Adrenal gland (tissue), 9 donors: ENCODE measurements at regions not wholly inside any gene's neighbourhood (a gene's known extent, or its start where the extent isn't known, plus 50 kb on each side); places are given as distances from the start of the nearest gene placed in this dataset.
A peak's percentile ranks its signal among the peaks of the same experiment; 100 is the strongest.

Experiments used
- DNase-seq, 7 donors: peaks; one replicate each; pipeline ENCODE4 v3.0.0-alpha.2; 2019 to 2020
- H3K27ac ChIP-seq, 5 donors: fragments of 200-600 bp; sonication (generic) in 4 of 5; 1 replicate in 3 of 5; 2 replicates in 2 of 5; pipeline versions ENCODE4 v1.5.1 to v1.8.0; 2016 to 2020; ENCODE audit warnings: mild to moderate bottlenecking in 1 of 5
- H3K27me3 ChIP-seq: fragments of 200-600 bp; 2 replicates; pipeline ENCODE4 v1.8.0; 2021
- H3K36me3 ChIP-seq, 2 donors: fragments of 200-600 bp; replicated peaks in 1 of 2; 1 replicate in 1 of 2; 2 replicates in 1 of 2; pipeline versions ENCODE4 v1.5.1 to v1.8.0; 2018 to 2022
- H3K4me1 ChIP-seq, 2 donors: fragments of 200-600 bp; replicated peaks in 1 of 2; 1 replicate in 1 of 2; 2 replicates in 1 of 2; pipeline versions ENCODE4 v1.5.1 to v1.8.0; 2018 to 2021
- H3K4me3 ChIP-seq, 4 donors: fragments of 200-600 bp; sonication (generic) in 3 of 4; one replicate each; pipeline ENCODE4 v1.5.1; 2016 to 2018
- H3K9me3 ChIP-seq, 3 donors: fragments of 200-600 bp; sonication (generic) in 1 of 3; replicated peaks in 1 of 3; 1 replicate in 2 of 3; 2 replicates in 1 of 3; pipeline versions ENCODE4 v1.5.1 to v1.8.0; 2016 to 2021
- CTCF ChIP-seq, 6 experiments: fragments of 450-650 bp in 4 of 6; fragments of 200-600 bp in 2 of 6; sonication (generic) in 1 of 6; IDR thresholded peaks; 1 replicate in 5 of 6; 2 replicates in 1 of 6; pipeline versions ENCODE4 v1.5.1 to v1.8.0; 2016 to 2021; ENCODE audit warnings: antibody characterized with exemption in 6 of 6, mild to moderate bottlenecking in 2 of 6, moderate library complexity in 1 of 6
- POLR2A ChIP-seq, 2 donors: fragments of 450-650 bp; IDR thresholded peaks; one replicate each; pipeline ENCODE4 v1.6.1; 2017; ENCODE audit warnings: antibody characterized with exemption in 2 of 2, mild to moderate bottlenecking in 2 of 2, moderate library complexity in 1 of 2
- WGBS, 4 donors: extraction: QIAGEN DNeasy Blood & Tissue Kit in 2 of 4; methylation state at CpG; one replicate each; pipeline versions ENCODE4 v1.1.5 to v1.1.7; 2013 to 2017; 5-methylcytosine and 5-hydroxymethylcytosine counted together
- intact Hi-C, 2 donors: fragments of 100-400 bp; cut with DNase I; formaldehyde crosslinking; loops; one replicate each; pipeline versions ENCODE4 v1.14.1 to v1.15.0; 2022 to 2023
- donor health status: healthy with polysubstance abuse.
- donor health status: Bipolar disorder and iron deficiency.
- donor health status: DM: yes; HTN: yes; CAD: no.
- donor health status: DM: no; HTN: no; CAD: no.
- donor health status: DM: no; HTN: no; CAD: no.

- Histone ChIP-seq H3K27ac (no peak overlapping the region), H3K36me3 (no peaks in the 10 kb centered on the region), H3K9me3 (no peaks in the 10 kb centered on the region), H3K4me3 (no peak overlapping the region), H3K27me3 (peaks cover 4% of the 10 kb centered on the region), H3K4me1 (no peaks in the 10 kb centered on the region)
- peak in 1 of 7 donors; percentile 4 for DNase-seq
- intact Hi-C loops: no loop called here
- WGBS, 4 donors: 73 to 81% (median 79%) methylated on average over 20 to 27 of the region's 27 CpGs
- TF ChIP-seq POLR2A (IDR thresholded peaks at IDR 0.05): no peak
- no peak for TF ChIP-seq CTCF (IDR thresholded peaks at IDR 0.05)
Observed at GRCh38 chr14:101506926-101507835, 54.1 kb upstream of the DIO3 start.

- peak in 1 of 7 donors; percentile 0 for DNase-seq
- 85 to 97% (median 93%) methylated on average over 4 of the region's 4 CpGs for WGBS, 4 donors
Observed at GRCh38 chr14:101507836-101508150, 53.5 kb upstream of the DIO3 start.

GRCh38 chr14:101508196-101508947 lies 52.9 kb upstream of the DIO3 start:
- intact Hi-C loops: no loop called here
- peaks cover 4% of the 10 kb centered on the region for H3K27me3 ChIP-seq
- no peak overlapping the region for H3K4me3 ChIP-seq
- H3K27ac ChIP-seq: no peak overlapping the region
- peak in 1 of 7 donors; percentile 3 for DNase-seq
- TF ChIP-seq POLR2A (IDR thresholded peaks at IDR 0.05): no peak
- TF ChIP-seq CTCF (IDR thresholded peaks at IDR 0.05): no peak
- no peaks in the 10 kb centered on the region for H3K36me3 ChIP-seq
- WGBS, 4 donors: 92 to 94% (median 93%) methylated on average over 7 to 12 of the region's 12 CpGs
- no peaks in the 10 kb centered on the region for H3K9me3 ChIP-seq
- no peaks in the 10 kb centered on the region for H3K4me1 ChIP-seq

More at GRCh38 chr14:101507836-101508150, 53.5 kb upstream of the DIO3 start:
- Histone ChIP-seq H3K4me3 (no peak overlapping the region), H3K36me3 (no peaks in the 10 kb centered on the region), H3K9me3 (no peaks in the 10 kb centered on the region), H3K27ac (no peak overlapping the region), H3K4me1 (no peaks in the 10 kb centered on the region), H3K27me3 (peaks cover 4% of the 10 kb centered on the region)
- TF ChIP-seq CTCF (IDR thresholded peaks at IDR 0.05) (no peak), POLR2A (IDR thresholded peaks at IDR 0.05) (no peak)
- intact Hi-C loops: no loop called here

GRCh38 chr14:101508948-101509729 lies 52.2 kb upstream of the DIO3 start:
- peaks cover 4% of the 10 kb centered on the region for H3K27me3 ChIP-seq
- H3K9me3 ChIP-seq: no peaks in the 10 kb centered on the region
- WGBS, 4 donors: 85 to 92% (median 90%) methylated on average over 11 to 18 of the region's 18 CpGs
- TF ChIP-seq POLR2A (IDR thresholded peaks at IDR 0.05) (no peak), CTCF (IDR thresholded peaks at IDR 0.05) (no peak)
- intact Hi-C loops: no loop called here
- H3K36me3 ChIP-seq: no peaks in the 10 kb centered on the region
- no peak for DNase-seq
- no peaks in the 10 kb centered on the region for H3K4me1 ChIP-seq
- no peak overlapping the region for H3K4me3 ChIP-seq
- no peak overlapping the region for H3K27ac ChIP-seq
